HEK293T (cell line): ENCODE measurements at regions not wholly inside any gene's neighbourhood (a gene's known extent, or its start where the extent isn't known, plus 50 kb on each side); places are given as distances from the start of the nearest gene placed in this dataset.

Experiments used
- LEF1 ChIP-seq: fragments of 450-650 bp; IDR thresholded peaks from 2 replicates; pipeline ENCODE4 v1.6.1; 2017; ENCODE audit warnings: mild to moderate bottlenecking, borderline replicate concordance
- NFRKB ChIP-seq: fragments of 450-650 bp; IDR thresholded peaks from 2 replicates; pipeline ENCODE4 v1.6.1; 2016; ENCODE audit warnings: mild to moderate bottlenecking, moderate library complexity
- SP1 ChIP-seq: fragments of 450-650 bp; IDR thresholded peaks from 2 replicates; pipeline ENCODE4 v1.6.1; 2017
- SUZ12 ChIP-seq: fragments of 450-650 bp; IDR thresholded peaks from 2 replicates; pipeline ENCODE4 v1.6.1; 2016; ENCODE audit warnings: mild to moderate bottlenecking
- TARDBP ChIP-seq: fragments of 450-650 bp; IDR thresholded peaks from 2 replicates; pipeline ENCODE4 v1.6.1; 2016
- ZNF384 ChIP-seq: fragments of 450-650 bp; IDR thresholded peaks from 2 replicates; pipeline ENCODE4 v1.6.1; 2016

DNA sequence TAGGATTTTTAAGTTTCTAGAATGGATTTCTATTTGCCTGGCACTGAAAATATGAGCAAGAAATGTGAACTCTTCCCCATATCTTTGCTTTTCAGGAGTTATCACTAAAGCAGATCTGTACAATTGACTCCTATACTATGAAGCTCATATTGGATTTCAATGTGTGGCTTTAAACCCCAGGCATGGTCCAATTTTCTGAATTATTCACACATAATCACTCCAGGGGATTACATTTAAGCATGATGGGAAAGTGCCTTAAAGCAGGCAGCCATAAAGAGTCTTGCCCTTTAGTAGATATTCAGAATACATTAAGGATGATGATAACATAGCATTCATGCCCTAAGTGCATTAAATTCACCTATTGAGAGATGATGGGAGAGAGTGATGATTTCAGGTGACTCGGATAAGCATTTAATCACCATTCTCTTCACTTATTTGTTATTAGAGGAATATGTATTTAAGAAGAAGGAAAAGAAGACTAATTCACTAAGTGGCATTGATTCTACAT is 331.8 kb upstream of the ROBO1 start:
- TF ChIP-seq LEF1 (no peak), TARDBP (no peak), SUZ12 (no peak), SP1 (no peak), ZNF384 (no peak), NFRKB (no peak)
